NCI-H510A treated with DMSO at 0.1 percent for 48 hours (cell line): ENCODE measurements at regions not wholly inside any gene's neighbourhood (a gene's known extent, or its start where the extent isn't known, plus 50 kb on each side); places are given as distances from the start of the nearest gene placed in this dataset.
"Not testable (repeated sequence)": the region's sequence is repeated elsewhere in the genome, so short reads cannot be mapped to it uniquely, and the experiment has no call there.

ENCODE experiments used
- DNase-seq: peaks from one replicate; lab custom pipeline; 2025; lab: John Stamatoyannopoulos, UW

- DNase-seq = no peak
Measured at GRCh38 chr20:52008874-52009273, 182.7 kb downstream of the ZFP64 start.

GRCh38 chr20:52004715-52005114 lies 186.9 kb downstream of the ZFP64 start:
- DNase-seq = no peak

- no peak for DNase-seq
Measured at GRCh38 chr20:52004018-52004417, 187.6 kb downstream of the ZFP64 start.

GRCh38 chr20:52003415-52003814 lies 188.2 kb downstream of the ZFP64 start:
- DNase-seq = no peak

- DNase-seq = no peak
Measured at GRCh38 chr20:52001999-52002666, 189.4 kb downstream of the ZFP64 start.

- DNase-seq = not testable (repeated sequence)
Measured at GRCh38 chr20:51997281-51997936, 194.2 kb downstream of the ZFP64 start.

- DNase-seq = no peak
Measured at GRCh38 chr20:51995551-51995951, 193.2 kb upstream of the SALL4 start.

- DNase-seq = no peak
Measured at GRCh38 chr20:51994751-51995417, 192.6 kb upstream of the SALL4 start.

GRCh38 chr20:51987812-51988211 lies 185.5 kb upstream of the SALL4 start:
- no peak for DNase-seq

GRCh38 chr20:51985013-51985415 lies 182.7 kb upstream of the SALL4 start:
- no peak for DNase-seq

GRCh38 chr20:51980277-51980676 lies 178.0 kb upstream of the SALL4 start:
- DNase-seq = no peak

- DNase-seq = no peak
Measured at GRCh38 chr20:51979226-51979625, 176.9 kb upstream of the SALL4 start.

- no peak for DNase-seq
Measured at GRCh38 chr20:51978070-51978501, 175.8 kb upstream of the SALL4 start.

- no peak for DNase-seq
Measured at GRCh38 chr20:51972056-51972455, 169.7 kb upstream of the SALL4 start.

- DNase-seq = no peak
Measured at GRCh38 chr20:51970858-51971257, 168.5 kb upstream of the SALL4 start.

GRCh38 chr20:51969191-51969590 lies 166.9 kb upstream of the SALL4 start:
- DNase-seq = no peak

- DNase-seq = no peak
Measured at GRCh38 chr20:51968151-51968550, 165.8 kb upstream of the SALL4 start.

- peak; percentile 12 for DNase-seq
Measured at GRCh38 chr20:51966296-51966971, 164.1 kb upstream of the SALL4 start.

- DNase-seq = no peak
Measured at GRCh38 chr20:51961964-51962761, 159.8 kb upstream of the SALL4 start.

- no peak for DNase-seq
Measured at GRCh38 chr20:51960047-51960675, 157.8 kb upstream of the SALL4 start.

GRCh38 chr20:51959066-51959542 lies 156.8 kb upstream of the SALL4 start:
- no peak for DNase-seq
